ENCODE measurements at regions not wholly inside any gene's neighbourhood (a gene's known extent, or its start where the extent isn't known, plus 50 kb on each side); places are given as distances from the start of the nearest gene placed in this dataset.

GRCh38 chr6:47126647-47127391 lies 84.7 kb upstream of the ADGRF1 start:
- no peak for DNase-seq (ENCODE audit: low spot score)
- no peak for TF ChIP-seq CTCF (IDR thresholded peaks at IDR 0.05)
- Histone ChIP-seq H3K27ac (no peak overlapping the region), H3K4me3 (no peak overlapping the region)

GRCh38 chr6:47118611-47119010 lies 76.5 kb upstream of the ADGRF1 start:
- no peak for DNase-seq (ENCODE audit: low spot score)
- TF ChIP-seq CTCF (IDR thresholded peaks at IDR 0.05): no peak

GRCh38 chr6:47117314-47117713 lies 75.2 kb upstream of the ADGRF1 start:
- no peak for TF ChIP-seq CTCF (IDR thresholded peaks at IDR 0.05)
- Histone ChIP-seq H3K4me3 (no peak overlapping the region), H3K27ac (no peak overlapping the region)
- DNase-seq (ENCODE audit: low spot score): no peak

More at GRCh38 chr6:47118611-47119010, 76.5 kb upstream of the ADGRF1 start:
- Histone ChIP-seq H3K27ac (no peak overlapping the region), H3K4me3 (no peak overlapping the region)

GRCh38 chr6:47116606-47117005 lies 74.5 kb upstream of the ADGRF1 start:
- Histone ChIP-seq H3K4me3 (no peak overlapping the region), H3K27ac (no peak overlapping the region)
- TF ChIP-seq CTCF (IDR thresholded peaks at IDR 0.05): no peak
- no peak for DNase-seq (ENCODE audit: low spot score)

- H3K27ac ChIP-seq: no peak overlapping the region
Observed at GRCh38 chr6:47116086-47116485, 74.0 kb upstream of the ADGRF1 start.

GRCh38 chr6:47114460-47114859 lies 72.3 kb upstream of the ADGRF1 start:
- no peak overlapping the region for H3K4me3 ChIP-seq
- H3K27ac ChIP-seq: no peak overlapping the region
- DNase-seq (ENCODE audit: low spot score): no peak
- TF ChIP-seq CTCF (IDR thresholded peaks at IDR 0.05): no peak

More at GRCh38 chr6:47116086-47116485, 74.0 kb upstream of the ADGRF1 start:
- DNase-seq (ENCODE audit: low spot score): no peak
- TF ChIP-seq CTCF (IDR thresholded peaks at IDR 0.05): no peak
- H3K4me3 ChIP-seq: no peak overlapping the region

- no peak for DNase-seq (ENCODE audit: low spot score)
- Histone ChIP-seq H3K27ac (no peak overlapping the region), H3K4me3 (no peak overlapping the region)
- no peak for TF ChIP-seq CTCF (IDR thresholded peaks at IDR 0.05)
Observed at GRCh38 chr6:47112317-47112716, 70.2 kb upstream of the ADGRF1 start.

Measured in coronary artery (tissue), 2 donors.